ENCODE measurements at regions not wholly inside any gene's neighbourhood (a gene's known extent, or its start where the extent isn't known, plus 50 kb on each side); places are given as distances from the start of the nearest gene placed in this dataset.

DNA sequence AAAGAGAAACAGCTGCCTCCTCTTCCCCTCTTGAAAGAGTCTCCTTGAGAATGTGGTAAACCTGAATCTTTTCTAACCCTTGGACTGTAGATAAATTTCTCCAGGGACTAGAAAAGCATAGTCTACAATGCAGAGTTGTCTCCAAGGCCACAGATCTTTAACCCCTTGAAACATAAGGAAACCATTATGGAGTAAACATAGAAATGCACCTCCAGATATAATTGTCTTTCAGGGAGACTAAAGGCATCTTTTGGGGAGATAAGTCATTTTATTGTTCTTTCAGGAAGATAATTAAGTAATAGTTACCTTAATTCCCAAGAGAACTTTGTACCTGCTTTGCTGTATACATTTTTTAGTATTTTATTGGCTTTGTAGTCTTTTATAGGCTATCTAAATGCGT is 373.6 kb upstream of the GRIA1 start:
- no peaks in the 10 kb centered on the region for H3K36me3 ChIP-seq (ENCODE audit: control insufficient read depth, insufficient read depth, low read length)
- H3K27me3 ChIP-seq (replicated peaks; ENCODE audit: control insufficient read depth, insufficient read depth, low read length, poor library complexity, severe bottlenecking): no peaks in the 10 kb centered on the region
- H3K4me3 ChIP-seq (ENCODE audit: insufficient read depth, low read depth, low read length, poor library complexity, severe bottlenecking): no peak overlapping the region
- no peak overlapping the region for H3K27ac ChIP-seq (ENCODE audit: insufficient read depth, low read length, poor library complexity, severe bottlenecking)
- no peaks in the 10 kb centered on the region for H3K4me1 ChIP-seq (ENCODE audit: control insufficient read depth, insufficient read depth, low read length, poor library complexity, severe bottlenecking)
- DNase-seq: no peak
- no peaks in the 10 kb centered on the region for H3K9me3 ChIP-seq (ENCODE audit: control insufficient read depth, low read length)

DNA sequence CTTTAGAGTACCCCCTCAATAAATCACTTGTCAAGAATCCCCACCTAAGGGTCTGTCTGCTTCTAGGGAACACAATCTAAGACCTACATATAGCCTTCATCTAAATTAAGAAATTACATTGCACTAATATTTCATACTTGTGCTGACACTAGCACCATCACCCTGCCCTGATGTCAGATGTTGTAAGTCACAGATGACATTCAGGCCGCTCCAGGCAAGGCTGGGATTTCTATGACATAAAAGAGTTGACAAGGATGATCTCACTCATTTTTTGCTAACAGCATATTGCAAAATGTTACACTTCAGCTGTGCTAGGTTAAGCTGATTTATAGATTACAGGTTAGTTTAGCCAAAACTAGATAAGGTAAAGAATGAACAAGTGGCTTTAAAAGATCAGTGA is 372.5 kb upstream of the GRIA1 start:
- H3K9me3 ChIP-seq (ENCODE audit: control insufficient read depth, low read length): no peaks in the 10 kb centered on the region
- H3K27me3 ChIP-seq (replicated peaks; ENCODE audit: control insufficient read depth, insufficient read depth, low read length, poor library complexity, severe bottlenecking): no peaks in the 10 kb centered on the region
- no peak overlapping the region for H3K27ac ChIP-seq (ENCODE audit: insufficient read depth, low read length, poor library complexity, severe bottlenecking)
- no peaks in the 10 kb centered on the region for H3K36me3 ChIP-seq (ENCODE audit: control insufficient read depth, insufficient read depth, low read length)
- H3K4me3 ChIP-seq (ENCODE audit: insufficient read depth, low read depth, low read length, poor library complexity, severe bottlenecking): no peak overlapping the region
- no peak for DNase-seq
- H3K4me1 ChIP-seq (ENCODE audit: control insufficient read depth, insufficient read depth, low read length, poor library complexity, severe bottlenecking): no peaks in the 10 kb centered on the region

DNA sequence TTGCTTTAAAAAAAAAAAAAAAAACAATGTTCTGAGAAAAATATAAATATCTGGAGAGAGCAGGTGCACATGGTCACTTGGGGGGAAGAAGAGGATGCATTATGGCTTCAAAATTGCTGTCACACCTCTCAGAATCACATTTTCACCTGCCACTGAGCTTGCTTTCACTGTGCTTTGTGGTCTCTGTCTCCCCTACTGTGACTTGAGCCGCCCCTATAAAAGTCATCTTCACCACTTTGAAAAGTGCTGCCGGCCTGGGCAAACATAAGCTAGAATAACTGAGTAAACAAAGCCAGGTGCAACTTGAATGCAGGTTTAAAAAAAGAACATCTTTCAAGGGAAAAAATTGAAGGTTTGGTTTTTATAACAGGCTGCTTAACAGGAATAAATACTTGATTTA is 368.1 kb upstream of the GRIA1 start:
- Histone ChIP-seq H3K27ac (ENCODE audit: insufficient read depth, low read length, poor library complexity, severe bottlenecking) (no peak overlapping the region), H3K4me1 (ENCODE audit: control insufficient read depth, insufficient read depth, low read length, poor library complexity, severe bottlenecking) (no peaks in the 10 kb centered on the region), H3K4me3 (ENCODE audit: insufficient read depth, low read depth, low read length, poor library complexity, severe bottlenecking) (no peak overlapping the region), H3K9me3 (ENCODE audit: control insufficient read depth, low read length) (no peaks in the 10 kb centered on the region), H3K36me3 (ENCODE audit: control insufficient read depth, insufficient read depth, low read length) (no peaks in the 10 kb centered on the region), H3K27me3 (replicated peaks; ENCODE audit: control insufficient read depth, insufficient read depth, low read length, poor library complexity, severe bottlenecking) (no peaks in the 10 kb centered on the region)
- DNase-seq: no peak

DNA sequence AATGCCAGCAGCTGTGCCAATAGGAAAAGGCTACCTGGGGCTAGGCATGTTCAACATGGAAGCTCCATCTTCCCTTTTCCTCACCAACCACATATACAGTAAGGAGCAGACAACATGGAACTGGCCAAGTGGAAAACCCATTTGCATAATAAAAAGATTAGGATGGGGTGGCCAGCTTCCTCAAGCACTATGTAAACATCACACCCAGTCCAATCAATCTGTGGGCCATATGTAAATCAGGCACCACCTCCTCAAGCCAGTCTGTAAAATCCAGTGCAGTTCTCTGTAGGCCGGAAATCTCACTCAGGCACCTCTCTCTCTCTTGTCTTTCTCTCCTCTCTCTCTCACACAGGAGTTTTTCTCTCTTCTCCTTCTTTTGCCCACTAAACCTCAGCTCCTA is 360.2 kb upstream of the GRIA1 start:
- Histone ChIP-seq H3K4me3 (ENCODE audit: insufficient read depth, low read depth, low read length, poor library complexity, severe bottlenecking) (no peak overlapping the region), H3K36me3 (ENCODE audit: control insufficient read depth, insufficient read depth, low read length) (no peaks in the 10 kb centered on the region), H3K4me1 (ENCODE audit: control insufficient read depth, insufficient read depth, low read length, poor library complexity, severe bottlenecking) (no peaks in the 10 kb centered on the region), H3K9me3 (ENCODE audit: control insufficient read depth, low read length) (no peaks in the 10 kb centered on the region), H3K27me3 (replicated peaks; ENCODE audit: control insufficient read depth, insufficient read depth, low read length, poor library complexity, severe bottlenecking) (no peaks in the 10 kb centered on the region), H3K27ac (ENCODE audit: insufficient read depth, low read length, poor library complexity, severe bottlenecking) (no peak overlapping the region)
- DNase-seq: no peak

DNA sequence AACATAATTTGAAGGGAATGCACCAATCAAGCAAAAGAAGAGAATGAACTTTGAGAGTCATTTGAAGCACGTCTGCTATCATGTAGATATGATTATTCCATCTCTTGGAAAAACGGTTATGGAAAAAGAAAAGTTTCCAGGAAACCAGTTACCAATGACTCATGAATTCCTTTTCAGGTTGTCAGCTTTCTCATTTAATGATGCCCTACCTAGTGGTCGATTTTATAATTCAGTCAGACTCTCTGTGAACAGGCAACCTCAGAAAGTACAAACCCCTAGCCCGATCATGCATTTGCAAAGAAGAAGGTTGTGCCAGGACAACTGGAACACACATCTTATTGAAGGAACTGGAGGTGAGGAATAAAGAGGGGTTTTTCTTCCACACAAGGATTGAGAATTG is 355.1 kb upstream of the GRIA1 start:
- H3K27me3 ChIP-seq (replicated peaks; ENCODE audit: control insufficient read depth, insufficient read depth, low read length, poor library complexity, severe bottlenecking): no peaks in the 10 kb centered on the region
- H3K36me3 ChIP-seq (ENCODE audit: control insufficient read depth, insufficient read depth, low read length): no peaks in the 10 kb centered on the region
- H3K4me3 ChIP-seq (ENCODE audit: insufficient read depth, low read depth, low read length, poor library complexity, severe bottlenecking): no peak overlapping the region
- H3K9me3 ChIP-seq (ENCODE audit: control insufficient read depth, low read length): no peaks in the 10 kb centered on the region
- H3K4me1 ChIP-seq (ENCODE audit: control insufficient read depth, insufficient read depth, low read length, poor library complexity, severe bottlenecking): no peaks in the 10 kb centered on the region
- H3K27ac ChIP-seq (ENCODE audit: insufficient read depth, low read length, poor library complexity, severe bottlenecking): no peak overlapping the region
- no peak for DNase-seq

DNA sequence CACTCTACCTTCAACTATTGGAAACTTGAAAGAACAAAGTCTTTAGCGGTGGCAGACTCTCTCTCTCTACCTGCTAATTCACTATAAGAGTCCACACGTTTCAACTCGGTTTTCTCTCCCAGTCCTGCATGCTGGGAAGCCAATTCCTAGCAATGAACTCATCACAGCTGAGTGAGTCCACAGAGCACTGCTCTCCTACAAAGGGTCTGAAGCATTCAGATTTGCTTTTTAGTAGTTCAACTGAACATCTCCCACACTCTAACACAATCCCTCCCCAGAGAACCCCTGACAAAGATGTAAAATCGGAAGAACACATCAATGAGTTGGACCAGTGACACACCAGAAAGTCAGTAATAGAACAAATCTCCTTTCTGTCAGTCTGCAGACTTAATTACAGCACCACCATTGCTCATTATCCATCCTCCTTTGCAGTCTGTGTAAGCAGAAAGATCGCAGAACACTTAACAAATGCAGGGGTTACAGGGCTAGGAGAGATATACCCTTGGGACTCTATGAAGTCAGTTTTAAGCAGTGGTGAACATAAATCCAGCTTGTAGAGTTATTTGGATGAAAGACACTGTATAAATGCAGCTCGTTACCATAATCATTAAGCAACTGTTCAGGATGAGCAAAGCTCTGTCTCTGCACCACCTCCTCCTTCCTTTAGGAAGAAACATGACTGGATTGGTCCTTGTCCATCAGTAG is 353.4 kb upstream of the GRIA1 start:
- DNase-seq: no peak
- Histone ChIP-seq H3K4me1 (ENCODE audit: control insufficient read depth, insufficient read depth, low read length, poor library complexity, severe bottlenecking) (no peaks in the 10 kb centered on the region), H3K36me3 (ENCODE audit: control insufficient read depth, insufficient read depth, low read length) (no peaks in the 10 kb centered on the region)

DNA sequence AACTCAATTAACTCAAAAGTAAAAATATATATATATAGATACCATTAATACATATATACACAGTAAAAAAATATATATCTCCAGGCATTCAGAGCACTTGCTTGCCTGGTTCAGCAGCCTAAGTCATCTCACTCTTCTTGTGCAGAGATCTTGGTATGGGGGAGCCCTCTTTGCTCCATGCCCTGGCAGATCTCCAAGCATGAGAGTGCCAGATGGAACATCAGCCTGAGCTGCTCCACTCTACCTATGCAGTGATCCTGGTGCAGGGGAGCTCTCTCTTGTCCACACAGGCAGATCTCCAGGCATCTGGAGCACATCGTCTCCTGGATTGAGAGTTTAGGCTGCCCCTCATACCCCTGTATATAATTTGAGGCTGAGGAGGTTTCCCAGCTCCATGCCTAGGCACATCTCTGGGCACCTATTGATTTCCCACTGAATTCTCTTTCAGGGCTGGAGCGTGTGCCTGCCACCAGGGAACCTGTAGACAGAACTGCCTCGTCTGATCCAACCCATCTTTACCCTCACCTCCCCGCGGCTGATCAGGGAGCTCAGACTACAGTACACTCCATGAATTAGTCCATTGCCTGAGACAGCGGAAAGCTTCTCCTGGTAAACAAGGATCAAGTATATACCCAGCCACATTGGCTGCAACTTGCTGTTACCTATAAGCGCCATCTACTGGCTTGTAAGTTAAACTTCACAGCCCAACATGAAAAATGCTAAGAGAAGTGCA is 342.4 kb upstream of the GRIA1 start:
- Histone ChIP-seq H3K36me3 (ENCODE audit: control insufficient read depth, insufficient read depth, low read length) (no peaks in the 10 kb centered on the region), H3K4me1 (ENCODE audit: control insufficient read depth, insufficient read depth, low read length, poor library complexity, severe bottlenecking) (no peaks in the 10 kb centered on the region), H3K27ac (ENCODE audit: insufficient read depth, low read length, poor library complexity, severe bottlenecking) (no peak overlapping the region), H3K4me3 (ENCODE audit: insufficient read depth, low read depth, low read length, poor library complexity, severe bottlenecking) (no peak overlapping the region), H3K9me3 (ENCODE audit: control insufficient read depth, low read length) (peaks cover 5% of the 10 kb centered on the region), H3K27me3 (replicated peaks; ENCODE audit: control insufficient read depth, insufficient read depth, low read length, poor library complexity, severe bottlenecking) (no peaks in the 10 kb centered on the region)
- no peak for DNase-seq

More for the DNA sequence above, 353.4 kb upstream of the GRIA1 start:
- Histone ChIP-seq H3K4me3 (ENCODE audit: insufficient read depth, low read depth, low read length, poor library complexity, severe bottlenecking) (no peak overlapping the region), H3K27me3 (replicated peaks; ENCODE audit: control insufficient read depth, insufficient read depth, low read length, poor library complexity, severe bottlenecking) (no peaks in the 10 kb centered on the region), H3K9me3 (ENCODE audit: control insufficient read depth, low read length) (no peaks in the 10 kb centered on the region), H3K27ac (ENCODE audit: insufficient read depth, low read length, poor library complexity, severe bottlenecking) (no peak overlapping the region)

DNA sequence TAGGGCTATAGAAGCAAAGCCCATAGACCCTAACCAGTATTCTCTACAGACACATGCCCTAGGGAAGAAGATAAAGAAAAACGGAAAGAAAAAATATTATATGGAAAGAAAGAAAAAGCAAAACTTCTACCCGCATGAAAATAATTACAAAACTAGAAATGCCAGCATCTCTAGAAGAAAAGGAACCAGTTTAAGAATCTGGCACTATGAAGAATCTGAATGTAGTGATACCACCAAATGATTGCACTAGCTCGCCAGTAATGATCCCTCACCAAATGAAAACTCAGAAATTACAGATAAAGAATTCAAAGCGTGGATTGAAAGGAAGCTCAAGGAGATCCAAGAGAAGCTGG is 341.9 kb upstream of the GRIA1 start:
- peaks cover 5% of the 10 kb centered on the region for H3K9me3 ChIP-seq (ENCODE audit: control insufficient read depth, low read length)
- H3K4me3 ChIP-seq (ENCODE audit: insufficient read depth, low read depth, low read length, poor library complexity, severe bottlenecking): no peak overlapping the region
- H3K27ac ChIP-seq (ENCODE audit: insufficient read depth, low read length, poor library complexity, severe bottlenecking): no peak overlapping the region
- no peaks in the 10 kb centered on the region for H3K27me3 ChIP-seq (replicated peaks; ENCODE audit: control insufficient read depth, insufficient read depth, low read length, poor library complexity, severe bottlenecking)
- H3K36me3 ChIP-seq (ENCODE audit: control insufficient read depth, insufficient read depth, low read length): no peaks in the 10 kb centered on the region
- H3K4me1 ChIP-seq (ENCODE audit: control insufficient read depth, insufficient read depth, low read length, poor library complexity, severe bottlenecking): no peaks in the 10 kb centered on the region
- DNase-seq: no peak

DNA sequence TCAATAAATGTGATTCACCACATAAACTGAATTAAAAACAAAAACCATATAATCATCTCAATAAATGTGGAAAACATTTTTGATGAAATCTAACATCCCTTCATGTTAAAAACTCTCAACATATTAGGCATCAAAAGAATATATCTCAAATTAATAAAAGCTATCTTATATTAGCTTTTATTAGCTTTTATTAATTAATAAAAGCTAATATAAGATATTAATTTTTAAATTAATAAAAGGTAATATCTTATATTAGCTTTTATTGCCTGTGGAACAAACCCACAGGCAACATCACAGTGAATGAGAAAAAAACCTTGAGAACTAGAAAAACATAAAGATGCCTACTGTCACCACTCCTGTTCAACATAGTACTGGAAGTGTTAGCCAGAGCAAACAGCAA is 338.9 kb upstream of the GRIA1 start:
- Histone ChIP-seq H3K4me3 (ENCODE audit: insufficient read depth, low read depth, low read length, poor library complexity, severe bottlenecking) (no peak overlapping the region), H3K36me3 (ENCODE audit: control insufficient read depth, insufficient read depth, low read length) (no peaks in the 10 kb centered on the region), H3K4me1 (ENCODE audit: control insufficient read depth, insufficient read depth, low read length, poor library complexity, severe bottlenecking) (no peaks in the 10 kb centered on the region), H3K27me3 (replicated peaks; ENCODE audit: control insufficient read depth, insufficient read depth, low read length, poor library complexity, severe bottlenecking) (no peaks in the 10 kb centered on the region), H3K27ac (ENCODE audit: insufficient read depth, low read length, poor library complexity, severe bottlenecking) (no peak overlapping the region), H3K9me3 (ENCODE audit: control insufficient read depth, low read length) (no peaks in the 10 kb centered on the region)
- DNase-seq: no peak

DNA sequence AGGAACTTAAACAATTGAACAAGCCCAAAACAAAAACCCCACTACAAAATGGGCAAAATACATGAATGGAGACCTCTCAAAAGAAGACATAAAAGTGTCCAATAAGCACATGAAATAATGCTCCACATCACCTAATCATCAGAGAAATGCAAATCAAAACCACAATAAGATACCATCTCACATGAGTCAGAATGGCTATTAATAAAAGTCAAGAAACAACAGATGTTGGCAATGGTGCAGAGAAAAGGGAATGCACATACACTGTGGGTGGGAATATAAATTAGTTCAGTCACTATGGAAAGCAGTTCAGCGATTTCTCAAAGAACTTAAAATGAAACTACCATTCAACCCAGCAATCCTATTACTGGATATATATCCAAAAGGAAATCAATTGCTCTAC is 337.4 kb upstream of the GRIA1 start:
- H3K4me1 ChIP-seq (ENCODE audit: control insufficient read depth, insufficient read depth, low read length, poor library complexity, severe bottlenecking): no peaks in the 10 kb centered on the region
- no peak overlapping the region for H3K4me3 ChIP-seq (ENCODE audit: insufficient read depth, low read depth, low read length, poor library complexity, severe bottlenecking)
- H3K27ac ChIP-seq (ENCODE audit: insufficient read depth, low read length, poor library complexity, severe bottlenecking): no peak overlapping the region
- no peaks in the 10 kb centered on the region for H3K9me3 ChIP-seq (ENCODE audit: control insufficient read depth, low read length)
- no peaks in the 10 kb centered on the region for H3K27me3 ChIP-seq (replicated peaks; ENCODE audit: control insufficient read depth, insufficient read depth, low read length, poor library complexity, severe bottlenecking)
- no peaks in the 10 kb centered on the region for H3K36me3 ChIP-seq (ENCODE audit: control insufficient read depth, insufficient read depth, low read length)
- no peak for DNase-seq

Data from effector memory CD4-positive, alpha-beta T cell (primary cell).